ENCODE measurements at regions not wholly inside any gene's neighbourhood (a gene's known extent, or its start where the extent isn't known, plus 50 kb on each side); places are given as distances from the start of the nearest gene placed in this dataset.

- H3K4me1 Mint-ChIP-seq = no peaks in the 10 kb centered on the region
- no peak overlapping the region for H3K27ac Mint-ChIP-seq (ENCODE audit: unreplicated experiment)
- H3K4me3 Mint-ChIP-seq = no peak overlapping the region
- peaks cover 14% of the 10 kb centered on the region for H3K9me3 Mint-ChIP-seq
- no peaks in the 10 kb centered on the region for H3K27me3 Mint-ChIP-seq (ENCODE audit: low read depth)
- no peak for TF ChIP-seq CTCF (conservative IDR thresholded peaks at IDR 0.05)
- DNase-seq (ENCODE audit: low read depth, low spot score) = no peak
- peaks cover 5% of the 10 kb centered on the region for H3K36me3 Mint-ChIP-seq (ENCODE audit: low read depth)
These were observed 566.5 kb downstream of the LRFN5 start for GRCh38 chr14:42173206-42173605.

- no peak for DNase-seq (ENCODE audit: low read depth, low spot score)
- H3K4me3 Mint-ChIP-seq = no peak overlapping the region
- H3K36me3 Mint-ChIP-seq (ENCODE audit: low read depth) = peaks cover 5% of the 10 kb centered on the region
- H3K9me3 Mint-ChIP-seq = peaks cover 14% of the 10 kb centered on the region
- no peaks in the 10 kb centered on the region for H3K4me1 Mint-ChIP-seq
- H3K27me3 Mint-ChIP-seq (ENCODE audit: low read depth) = no peaks in the 10 kb centered on the region
- no peak overlapping the region for H3K27ac Mint-ChIP-seq (ENCODE audit: unreplicated experiment)
- no peak for TF ChIP-seq CTCF (conservative IDR thresholded peaks at IDR 0.05)
These were observed 565.6 kb downstream of the LRFN5 start for GRCh38 chr14:42172304-42172703.

- H3K36me3 Mint-ChIP-seq (ENCODE audit: low read depth) = peaks cover 3% of the 10 kb centered on the region
These were observed 556.5 kb downstream of the LRFN5 start for GRCh38 chr14:42163136-42163535.

GRCh38 chr14:42159138-42159537 is 552.5 kb downstream of the LRFN5 start:
- no peak for TF ChIP-seq CTCF (conservative IDR thresholded peaks at IDR 0.05)
- Mint-ChIP-seq H3K27ac (ENCODE audit: unreplicated experiment) (no peak overlapping the region), H3K9me3 (peaks cover 3% of the 10 kb centered on the region), H3K4me3 (no peak overlapping the region), H3K4me1 (no peaks in the 10 kb centered on the region), H3K36me3 (ENCODE audit: low read depth) (no peaks in the 10 kb centered on the region), H3K27me3 (ENCODE audit: low read depth) (no peaks in the 10 kb centered on the region)
- no peak for DNase-seq (ENCODE audit: low read depth, low spot score)

More at GRCh38 chr14:42163136-42163535, 556.5 kb downstream of the LRFN5 start:
- Mint-ChIP-seq H3K9me3 (peaks cover 3% of the 10 kb centered on the region), H3K27me3 (ENCODE audit: low read depth) (no peaks in the 10 kb centered on the region), H3K27ac (ENCODE audit: unreplicated experiment) (no peak overlapping the region), H3K4me3 (no peak overlapping the region), H3K4me1 (no peaks in the 10 kb centered on the region)
- DNase-seq (ENCODE audit: low read depth, low spot score) = no peak
- no peak for TF ChIP-seq CTCF (conservative IDR thresholded peaks at IDR 0.05)

- DNase-seq (ENCODE audit: low read depth, low spot score) = no peak
- Mint-ChIP-seq H3K4me1 (no peaks in the 10 kb centered on the region), H3K4me3 (no peak overlapping the region), H3K27me3 (ENCODE audit: low read depth) (no peaks in the 10 kb centered on the region), H3K9me3 (no peaks in the 10 kb centered on the region), H3K36me3 (ENCODE audit: low read depth) (no peaks in the 10 kb centered on the region), H3K27ac (ENCODE audit: unreplicated experiment) (no peak overlapping the region)
- TF ChIP-seq CTCF (conservative IDR thresholded peaks at IDR 0.05) = no peak
These were observed 543.1 kb downstream of the LRFN5 start for GRCh38 chr14:42149609-42150261.

Measured in neural crest cell (in vitro differentiated cells).